Activated T-cell treated with anti-CD3 and anti-CD28 coated beads, Interleukin-2, amount 50 U/mL, for 4 hours (primary cell): ENCODE measurements at regions not wholly inside any gene's neighbourhood (a gene's known extent, or its start where the extent isn't known, plus 50 kb on each side); places are given as distances from the start of the nearest gene placed in this dataset.

Experiments used
- ATAC-seq, 2 donors: fragments of 200-7000 bp; cut with Tn5 transposase; one replicate each; pipeline ENCODE4 v1.10.0; 2021
- DNase-seq: peaks from one replicate; pipeline ENCODE4 v3.0.0-alpha.2; 2020
- H3K27me3 Mint-ChIP-seq: one replicate; pipeline ENCODE4 v1.8.0; 2021; ENCODE audit warnings: low read depth, mixed read lengths
- H3K36me3 Mint-ChIP-seq: one replicate; pipeline ENCODE4 v1.8.0; 2022; ENCODE audit warnings: mixed read lengths; ENCODE audit not compliant: insufficient read depth
- H3K4me1 Mint-ChIP-seq: one replicate; pipeline ENCODE4 v1.8.0; 2021; ENCODE audit warnings: low read depth, mixed read lengths
- H3K4me3 Mint-ChIP-seq: one replicate; pipeline ENCODE4 v1.8.0; 2021; ENCODE audit warnings: mild to moderate bottlenecking, moderate library complexity, mixed read lengths
- H3K9me3 Mint-ChIP-seq: one replicate; pipeline ENCODE4 v1.8.0; 2021; ENCODE audit warnings: mixed read lengths

GRCh38 chr9:108671794-108672193, 184.0 kb downstream of the ACTL7B start:
- no peak for DNase-seq
- no peaks in the 10 kb centered on the region for H3K4me1 Mint-ChIP-seq
- no peaks in the 10 kb centered on the region for H3K36me3 Mint-ChIP-seq
- H3K9me3 Mint-ChIP-seq: no peaks in the 10 kb centered on the region
- H3K27me3 Mint-ChIP-seq: no peaks in the 10 kb centered on the region
- H3K4me3 Mint-ChIP-seq: no peak overlapping the region
- no peak for ATAC-seq

- Mint-ChIP-seq H3K4me3 (no peak overlapping the region), H3K27me3 (no peaks in the 10 kb centered on the region), H3K4me1 (no peaks in the 10 kb centered on the region), H3K36me3 (no peaks in the 10 kb centered on the region), H3K9me3 (no peaks in the 10 kb centered on the region)
- DNase-seq: no peak
- no peak for ATAC-seq
These were observed 184.6 kb downstream of the ACTL7B start for GRCh38 chr9:108671176-108671575.

DNA sequence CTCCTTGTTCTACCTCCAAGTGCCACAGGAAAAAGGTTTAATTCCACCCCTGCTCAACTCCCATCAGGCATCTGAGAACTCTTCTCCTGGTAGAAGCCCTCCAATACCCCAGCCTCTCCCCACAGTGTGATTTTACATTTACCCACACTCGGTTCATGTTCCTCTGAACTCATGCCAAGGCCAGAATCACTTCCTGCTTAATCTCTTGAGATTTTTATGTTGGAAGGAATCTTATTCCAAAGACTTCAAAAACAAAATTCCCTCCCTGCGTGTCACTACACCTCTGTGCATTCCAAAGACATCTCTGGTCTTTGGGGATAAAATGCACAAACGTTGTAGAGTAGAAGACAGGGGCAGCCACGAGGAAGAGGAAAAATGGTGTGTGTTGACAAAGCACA, 186.8 kb downstream of the ACTL7B start:
- Mint-ChIP-seq H3K36me3 (no peaks in the 10 kb centered on the region), H3K27me3 (no peaks in the 10 kb centered on the region), H3K9me3 (no peaks in the 10 kb centered on the region), H3K4me1 (no peaks in the 10 kb centered on the region), H3K4me3 (no peak overlapping the region)
- DNase-seq: no peak
- no peak for ATAC-seq

GRCh38 chr9:108668191-108668937, 187.4 kb downstream of the ACTL7B start:
- H3K9me3 Mint-ChIP-seq: no peaks in the 10 kb centered on the region
- DNase-seq (no peak), ATAC-seq (no peak)
- no peak overlapping the region for H3K4me3 Mint-ChIP-seq
- no peaks in the 10 kb centered on the region for H3K36me3 Mint-ChIP-seq
- no peaks in the 10 kb centered on the region for H3K4me1 Mint-ChIP-seq
- no peaks in the 10 kb centered on the region for H3K27me3 Mint-ChIP-seq

GRCh38 chr9:108666240-108666784, 189.5 kb downstream of the ACTL7B start:
- H3K27me3 Mint-ChIP-seq: no peaks in the 10 kb centered on the region
- no peaks in the 10 kb centered on the region for H3K36me3 Mint-ChIP-seq
- H3K4me3 Mint-ChIP-seq: no peak overlapping the region
- no peak for ATAC-seq
- no peaks in the 10 kb centered on the region for H3K4me1 Mint-ChIP-seq
- no peak for DNase-seq
- peaks cover 3% of the 10 kb centered on the region for H3K9me3 Mint-ChIP-seq

DNA sequence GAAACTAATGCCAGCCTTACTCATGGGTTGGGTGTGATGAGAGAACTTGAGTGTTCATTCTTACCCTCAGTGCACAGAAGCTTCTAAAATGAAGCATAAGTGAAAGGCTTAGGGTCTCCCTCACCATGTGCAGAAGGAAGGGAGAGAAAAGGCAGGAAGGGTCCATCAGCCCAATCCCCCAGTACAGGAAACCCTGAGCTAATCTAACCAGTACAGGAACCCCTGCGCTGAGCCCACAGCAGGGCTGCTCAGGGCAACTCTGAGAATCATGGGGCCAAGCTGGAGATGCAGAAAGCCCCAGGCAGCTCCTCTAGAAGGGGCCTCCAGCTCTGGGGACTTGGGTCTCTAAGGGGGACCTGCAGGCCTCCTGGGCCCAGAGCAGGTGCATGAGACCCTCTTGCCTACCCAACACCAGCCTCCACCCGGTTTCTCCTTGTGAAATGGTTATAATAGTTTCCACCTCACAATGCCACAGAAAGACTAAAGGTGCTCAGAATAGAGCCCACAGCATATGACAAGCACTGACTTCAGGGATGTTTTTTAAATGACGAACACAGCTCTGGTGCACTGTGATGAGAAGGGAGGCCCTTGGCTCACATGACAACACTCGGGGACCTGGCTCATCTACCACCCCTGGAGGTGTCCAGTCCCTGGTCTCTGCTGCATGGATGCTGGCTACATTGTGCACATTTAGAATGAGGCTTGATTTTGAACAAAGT, 190.1 kb downstream of the ACTL7B start:
- H3K36me3 Mint-ChIP-seq: no peaks in the 10 kb centered on the region
- ATAC-seq: no peak
- H3K27me3 Mint-ChIP-seq: no peaks in the 10 kb centered on the region
- DNase-seq: no peak
- peaks cover 9% of the 10 kb centered on the region for H3K9me3 Mint-ChIP-seq
- H3K4me3 Mint-ChIP-seq: no peak overlapping the region
- no peaks in the 10 kb centered on the region for H3K4me1 Mint-ChIP-seq

DNA sequence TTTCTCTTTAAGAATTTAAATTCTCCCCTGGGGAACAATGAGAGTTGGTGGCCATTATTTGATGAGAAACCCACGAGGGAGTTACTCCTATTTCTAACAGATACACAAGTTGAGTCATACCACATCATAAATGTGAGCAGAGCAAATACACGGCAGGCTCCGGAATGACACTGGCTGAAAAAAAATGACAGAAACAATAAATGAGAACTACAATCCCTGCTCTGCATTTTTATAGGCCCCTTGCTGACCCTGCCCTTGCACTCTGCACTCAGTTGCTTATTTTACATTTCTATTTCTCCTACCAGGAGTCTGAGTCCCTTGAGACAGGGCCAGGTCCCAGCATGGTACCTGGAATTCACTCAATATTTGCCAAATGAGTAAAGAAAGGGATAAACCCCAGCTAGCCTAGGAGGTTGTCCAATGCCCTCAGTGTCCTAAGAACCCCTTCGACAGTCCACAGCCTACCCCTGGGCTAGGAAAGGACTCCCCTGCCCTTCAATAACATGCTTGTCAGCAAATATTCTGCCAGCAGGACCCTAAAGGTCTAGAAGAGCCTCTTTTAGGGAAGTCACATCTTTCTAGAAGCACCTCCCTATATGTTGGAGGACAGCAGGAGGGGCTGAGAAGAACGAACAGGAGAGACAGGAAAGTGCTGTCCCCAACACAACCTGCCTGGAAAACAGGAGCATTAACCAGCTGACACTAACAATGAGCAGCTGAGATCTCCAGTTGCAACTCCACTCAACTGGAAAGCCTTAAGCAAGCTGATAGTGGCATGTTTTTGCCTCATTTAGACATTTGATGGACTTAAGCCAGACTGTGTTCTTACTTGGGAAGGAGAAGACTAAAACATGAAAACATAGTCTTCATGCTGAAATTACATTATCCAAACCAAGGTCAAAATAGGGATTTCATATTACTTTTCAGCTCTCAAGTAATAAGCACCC, 191.2 kb downstream of the ACTL7B start:
- Mint-ChIP-seq H3K4me1 (no peaks in the 10 kb centered on the region), H3K9me3 (peaks cover 19% of the 10 kb centered on the region), H3K36me3 (no peaks in the 10 kb centered on the region), H3K27me3 (no peaks in the 10 kb centered on the region), H3K4me3 (no peak overlapping the region)
- ATAC-seq (no peak), DNase-seq (no peak)

DNA sequence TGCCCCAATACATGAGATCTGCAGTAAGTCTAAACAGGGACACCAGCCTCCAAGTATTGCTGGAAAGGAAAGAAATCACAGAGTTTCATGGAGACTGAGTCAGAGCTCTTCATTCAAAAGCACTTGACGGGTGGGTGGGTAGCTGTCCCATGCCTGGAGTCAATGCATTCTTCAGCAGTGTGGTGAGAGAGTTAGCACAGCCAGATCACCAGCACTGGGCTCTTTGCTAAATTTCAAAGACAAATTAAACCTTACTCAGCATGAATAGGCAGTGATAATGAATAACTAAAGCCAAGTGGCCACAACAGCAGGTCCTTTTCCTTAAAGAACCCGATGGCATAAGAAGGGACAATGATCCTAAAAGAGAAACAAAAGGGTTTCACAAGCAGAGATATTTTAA, 192.4 kb downstream of the ACTL7B start:
- peaks cover 27% of the 10 kb centered on the region for H3K9me3 Mint-ChIP-seq
- H3K4me1 Mint-ChIP-seq: no peaks in the 10 kb centered on the region
- no peak for ATAC-seq
- DNase-seq: no peak
- no peak overlapping the region for H3K4me3 Mint-ChIP-seq
- H3K27me3 Mint-ChIP-seq: no peaks in the 10 kb centered on the region
- no peaks in the 10 kb centered on the region for H3K36me3 Mint-ChIP-seq

DNA sequence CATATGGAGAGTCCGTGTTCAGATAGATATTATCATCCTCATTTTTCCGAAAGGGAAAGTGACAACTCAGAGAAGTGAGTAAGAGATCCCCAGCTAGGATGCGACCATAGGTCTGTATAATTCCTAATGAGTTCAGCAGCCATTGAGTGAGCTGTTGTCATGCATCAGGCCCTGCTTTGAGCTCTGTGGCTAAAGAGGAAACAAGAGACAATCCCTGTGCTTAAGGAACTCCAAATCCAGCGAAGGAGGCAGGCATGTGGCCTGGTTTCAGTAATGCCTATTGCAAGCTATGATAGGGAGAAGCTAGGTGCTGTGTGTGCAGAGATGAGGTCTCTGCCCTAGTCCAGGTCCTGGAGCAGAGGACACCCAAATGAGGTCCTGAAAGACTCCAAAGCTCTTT, 192.8 kb downstream of the ACTL7B start:
- no peaks in the 10 kb centered on the region for H3K27me3 Mint-ChIP-seq
- H3K36me3 Mint-ChIP-seq: no peaks in the 10 kb centered on the region
- no peaks in the 10 kb centered on the region for H3K4me1 Mint-ChIP-seq
- H3K4me3 Mint-ChIP-seq: no peak overlapping the region
- DNase-seq (no peak), ATAC-seq (no peak)
- H3K9me3 Mint-ChIP-seq: peaks cover 27% of the 10 kb centered on the region

DNA sequence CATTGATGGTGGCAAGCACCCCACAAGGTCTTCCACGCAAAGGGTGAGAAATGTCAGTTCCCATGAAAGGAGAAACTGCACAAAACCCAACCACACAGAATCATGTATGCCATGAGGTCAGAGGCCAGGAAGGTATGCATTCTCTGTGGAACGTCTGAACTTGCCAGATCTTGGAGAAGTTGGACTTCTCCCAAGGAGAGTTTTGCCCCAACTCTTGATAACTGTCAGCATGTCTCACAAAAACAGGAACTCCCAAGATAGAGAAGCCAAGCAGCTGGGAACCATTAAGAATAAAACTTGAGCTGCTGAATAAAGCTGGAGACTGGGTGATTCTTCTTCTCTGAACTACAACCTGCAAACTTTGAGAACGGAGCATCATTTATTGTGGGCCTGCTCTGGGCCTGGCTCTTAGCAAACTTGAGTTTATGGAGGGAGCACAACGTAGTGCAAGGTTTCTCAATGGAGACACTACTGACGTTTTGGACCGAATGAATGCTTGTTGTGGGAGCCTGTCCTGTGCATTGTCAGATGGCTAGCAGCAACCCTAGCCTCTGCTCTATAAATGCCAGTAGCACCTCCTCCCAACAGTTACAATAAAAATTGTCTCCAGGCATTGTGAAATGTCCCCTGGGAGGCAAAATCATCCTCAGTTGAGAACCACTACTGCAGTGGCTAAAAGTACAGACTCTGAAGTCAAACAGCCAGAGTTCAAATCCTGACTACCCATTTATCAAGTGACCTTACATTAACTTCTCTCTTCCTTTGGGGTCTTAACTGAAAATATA, 193.5 kb downstream of the ACTL7B start:
- Mint-ChIP-seq H3K9me3 (peaks cover 31% of the 10 kb centered on the region), H3K27me3 (no peaks in the 10 kb centered on the region), H3K36me3 (no peaks in the 10 kb centered on the region), H3K4me3 (no peak overlapping the region), H3K4me1 (no peaks in the 10 kb centered on the region)
- DNase-seq (no peak), ATAC-seq (no peak)

DNA sequence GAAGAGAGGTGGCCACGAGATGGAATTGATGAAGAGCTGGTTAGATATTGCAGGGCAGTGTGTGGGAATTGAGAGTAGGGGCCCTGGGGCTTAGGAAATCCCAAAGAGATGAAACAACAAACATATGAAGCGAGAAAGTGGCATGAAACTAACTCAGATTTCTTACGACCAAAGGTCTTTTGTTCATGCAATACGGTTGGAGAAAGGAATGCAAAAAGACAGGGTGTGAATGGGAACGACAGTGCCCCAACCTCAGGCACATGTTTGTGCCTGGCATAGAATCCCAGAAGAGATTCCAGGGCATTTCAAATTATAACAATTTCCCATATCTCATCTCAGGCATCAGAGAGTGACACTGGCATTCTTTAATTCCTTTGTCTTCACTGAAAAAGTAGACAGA, 199.2 kb downstream of the ACTL7B start:
- no peak for ATAC-seq
- Mint-ChIP-seq H3K4me3 (no peak overlapping the region), H3K9me3 (peaks cover 35% of the 10 kb centered on the region), H3K36me3 (no peaks in the 10 kb centered on the region), H3K4me1 (no peaks in the 10 kb centered on the region), H3K27me3 (no peaks in the 10 kb centered on the region)
- no peak for DNase-seq

DNA sequence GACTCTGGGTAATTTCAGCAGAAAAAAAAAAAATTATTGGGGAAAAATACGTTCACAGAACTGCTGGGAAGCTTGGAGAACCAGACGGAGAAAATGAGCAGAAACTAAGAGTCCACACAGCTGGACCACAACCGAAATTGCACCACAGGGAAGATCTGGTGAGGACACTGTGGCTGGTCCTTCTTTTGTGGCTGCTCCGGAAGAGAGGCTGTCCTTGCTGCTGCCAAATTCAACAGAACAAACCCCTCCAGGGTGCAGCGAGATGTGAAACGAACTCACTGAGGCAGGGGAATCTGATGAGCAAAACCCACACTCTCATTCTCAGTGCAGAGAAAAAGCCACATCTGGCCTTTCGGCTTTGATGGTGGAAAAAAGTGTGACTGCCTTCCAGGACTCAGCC, 200.0 kb downstream of the ACTL7B start:
- Mint-ChIP-seq H3K4me3 (no peak overlapping the region), H3K4me1 (no peaks in the 10 kb centered on the region), H3K36me3 (no peaks in the 10 kb centered on the region), H3K9me3 (peaks cover 27% of the 10 kb centered on the region), H3K27me3 (no peaks in the 10 kb centered on the region)
- DNase-seq (no peak), ATAC-seq (no peak)

GRCh38 chr9:108654566-108654965, 201.2 kb downstream of the ACTL7B start:
- no peaks in the 10 kb centered on the region for H3K36me3 Mint-ChIP-seq
- no peak overlapping the region for H3K4me3 Mint-ChIP-seq
- H3K4me1 Mint-ChIP-seq: no peaks in the 10 kb centered on the region
- no peak for ATAC-seq
- no peaks in the 10 kb centered on the region for H3K27me3 Mint-ChIP-seq
- no peak for DNase-seq
- peaks cover 17% of the 10 kb centered on the region for H3K9me3 Mint-ChIP-seq

- no peak for ATAC-seq
- H3K9me3 Mint-ChIP-seq: peaks cover 8% of the 10 kb centered on the region
These were observed 202.9 kb downstream of the ACTL7B start for GRCh38 chr9:108652851-108653250.

More at GRCh38 chr9:108652851-108653250, 202.9 kb downstream of the ACTL7B start:
- DNase-seq: no peak
- H3K4me3 Mint-ChIP-seq: no peak overlapping the region
- H3K27me3 Mint-ChIP-seq: no peaks in the 10 kb centered on the region
- H3K36me3 Mint-ChIP-seq: no peaks in the 10 kb centered on the region
- no peaks in the 10 kb centered on the region for H3K4me1 Mint-ChIP-seq
